Superior temporal gyrus (tissue), 1 donor: ENCODE measurements at regions not wholly inside any gene's neighbourhood (a gene's known extent, or its start where the extent isn't known, plus 50 kb on each side); places are given as distances from the start of the nearest gene placed in this dataset.
"Not testable (repeated sequence)": the region's sequence is repeated elsewhere in the genome, so short reads cannot be mapped to it uniquely, and the experiment has no call there.

Source experiments
- DNase-seq: peaks from one replicate; pipeline ENCODE4 v3.0.0-alpha.2; 2016; ENCODE audit errors: extremely low spot score

DNA sequence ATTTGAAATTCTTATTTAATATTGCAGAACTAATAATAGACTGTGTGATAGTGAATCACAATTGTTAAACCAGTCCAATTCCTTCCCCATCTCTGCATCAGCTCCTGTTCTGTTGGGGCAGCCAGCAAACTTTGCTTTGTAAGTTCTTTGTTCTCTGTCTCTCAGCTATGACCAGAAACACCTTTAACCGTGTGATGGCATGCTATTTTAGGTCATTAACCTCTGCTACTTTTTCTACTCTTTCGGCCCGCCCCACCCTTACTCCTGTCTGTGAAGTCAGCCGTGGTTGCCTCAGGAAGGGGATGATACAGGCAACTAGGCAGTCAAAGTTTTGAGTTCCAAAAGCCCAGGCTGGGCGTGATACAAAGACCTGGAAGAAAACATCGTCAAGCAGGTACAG, 51.3 kb upstream of the EGFL6 start:
- DNase-seq, result no peak

DNA sequence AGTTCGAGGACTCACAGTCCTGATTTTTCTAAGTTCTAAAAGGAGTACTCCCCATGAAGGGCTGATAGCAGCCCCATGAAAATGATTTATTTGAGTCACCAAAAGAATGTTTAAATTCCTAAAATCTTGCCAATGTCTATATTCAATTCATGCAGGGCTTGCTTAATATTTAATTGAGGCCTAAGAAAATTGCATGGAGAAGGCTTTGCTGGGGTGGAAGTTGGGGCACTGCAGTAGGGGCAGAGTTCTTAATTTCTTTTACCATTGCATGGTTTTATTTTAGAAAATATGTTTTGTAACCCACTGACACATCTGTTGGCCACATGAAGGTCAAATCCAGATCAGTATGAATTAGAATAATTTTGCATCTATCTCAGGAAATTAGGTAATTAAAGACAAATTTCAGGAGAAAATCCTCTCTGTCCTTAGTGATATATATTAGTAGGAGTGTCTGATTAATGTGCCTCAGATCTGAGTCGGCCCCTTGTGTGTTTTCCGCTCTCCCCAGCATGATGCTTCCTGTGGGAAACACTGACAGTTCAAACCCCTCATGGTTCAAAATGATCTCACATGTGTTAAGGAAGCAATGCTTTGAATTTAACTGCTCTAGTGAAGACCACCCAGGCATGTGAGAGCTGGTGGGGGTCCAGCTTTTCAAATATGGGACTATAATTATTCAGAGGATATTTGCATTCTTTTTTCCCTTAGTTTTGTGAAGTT, 54.0 kb upstream of the EGFL6 start:
- DNase-seq, result no peak

DNA sequence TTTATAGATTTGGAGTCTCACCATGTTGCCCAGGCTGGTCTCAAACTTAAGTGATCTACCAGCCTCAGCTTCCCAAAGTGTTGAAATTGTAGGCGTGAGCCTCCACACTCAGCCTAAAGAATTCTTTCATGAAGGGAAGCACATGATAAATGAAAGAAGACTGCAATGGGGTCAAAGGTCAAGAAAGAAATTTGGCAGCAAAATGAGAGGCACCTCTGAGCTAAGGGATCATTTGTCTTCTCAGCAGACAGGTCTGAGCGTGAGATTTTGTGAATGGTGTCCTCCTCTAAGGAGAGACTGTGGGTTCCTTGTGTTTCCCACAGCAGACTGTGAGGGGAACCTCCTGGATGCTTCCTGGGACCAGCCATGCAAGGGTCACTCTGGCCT, 57.5 kb upstream of the EGFL6 start:
- DNase-seq, result no peak

DNA sequence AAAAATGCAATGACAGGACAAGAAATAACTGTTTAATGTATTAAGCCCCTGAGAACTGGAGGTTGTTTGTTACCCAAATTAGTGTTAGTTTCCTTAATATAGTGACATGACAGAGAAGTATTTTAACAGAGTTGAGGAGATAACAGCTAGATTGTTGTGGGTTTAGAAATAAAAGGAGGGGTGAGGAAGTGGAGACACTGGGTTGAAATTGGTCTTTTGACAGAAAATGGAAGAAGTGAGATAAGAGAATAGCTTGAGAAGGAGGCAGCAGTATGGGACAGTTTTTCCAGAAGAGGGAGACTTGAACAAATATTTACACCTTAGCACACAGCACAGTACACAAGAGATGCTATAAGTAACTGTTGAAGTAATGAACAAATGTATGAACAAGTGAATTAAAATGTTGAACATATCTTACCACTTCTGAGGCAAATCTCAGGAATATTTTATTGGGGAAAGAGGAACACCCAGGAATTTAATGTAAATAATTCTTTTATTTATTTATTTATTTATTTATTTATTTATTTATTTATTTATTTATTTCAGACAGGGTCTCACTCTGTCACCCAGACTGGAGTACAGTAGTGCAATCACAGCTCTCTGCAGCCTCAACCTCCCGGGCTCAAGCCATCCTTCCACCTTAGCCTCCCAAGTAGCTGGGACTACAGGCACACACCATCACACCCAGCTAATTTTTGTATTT, 58.0 kb upstream of the EGFL6 start:
- DNase-seq, result no peak

DNA sequence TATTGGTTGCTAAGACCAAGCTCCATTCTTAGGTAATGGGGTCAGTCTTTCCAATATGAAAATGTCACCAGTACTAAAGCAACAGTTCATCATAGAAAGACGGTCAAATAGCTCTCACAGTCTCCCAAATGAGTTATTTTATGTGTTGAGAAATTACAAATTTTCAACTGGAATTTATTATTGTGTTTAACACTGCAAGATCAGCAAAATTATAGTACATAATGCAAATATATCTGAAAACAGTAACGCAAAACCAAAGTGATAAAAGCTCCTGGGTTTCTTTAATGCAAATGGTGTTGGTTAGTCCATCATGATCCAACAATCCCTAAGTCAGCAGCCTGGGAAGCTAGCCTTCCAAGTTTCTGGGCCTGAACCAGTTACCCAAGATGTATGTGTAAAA, 61.5 kb upstream of the EGFL6 start:
- DNase-seq, result no peak

DNA sequence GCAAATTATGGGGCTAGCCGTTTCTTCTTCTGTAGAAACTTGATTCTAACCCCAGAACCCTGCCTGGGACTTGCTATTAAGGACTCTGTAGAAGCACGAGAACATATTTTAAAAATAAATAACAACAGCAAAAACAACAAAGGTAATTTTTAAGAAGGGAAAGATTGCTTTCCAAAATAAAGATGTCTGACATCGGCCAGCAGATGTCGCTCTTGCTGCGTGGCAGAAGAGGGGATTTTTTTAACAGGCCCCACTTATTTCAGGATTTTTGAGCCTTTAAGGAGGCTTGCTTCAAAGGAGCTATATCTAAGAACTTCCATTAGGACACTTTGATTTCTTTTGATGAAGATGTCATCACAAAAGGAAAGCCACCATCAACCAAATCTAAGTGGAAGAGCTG, 62.8 kb upstream of the EGFL6 start:
- peak; percentile 38 for DNase-seq

DNA sequence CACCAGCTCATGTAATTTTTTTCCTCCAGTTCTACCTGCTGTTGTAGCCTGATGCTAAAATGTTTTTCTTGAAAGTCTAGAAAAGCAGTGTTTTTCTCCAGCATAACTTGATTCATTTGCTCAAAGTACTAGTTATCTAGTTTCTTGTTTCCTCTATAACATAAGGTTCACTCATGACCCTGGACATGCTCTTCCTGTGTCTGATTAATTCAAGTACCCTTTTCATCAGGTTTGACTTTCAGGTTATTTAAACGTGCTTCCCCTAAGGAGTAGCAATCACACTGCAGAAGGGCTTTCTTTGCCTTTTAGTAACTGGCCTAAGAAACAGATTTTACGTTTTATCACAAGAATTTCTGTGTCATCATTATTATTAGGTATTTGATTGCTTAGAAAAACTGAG, 66.8 kb upstream of the EGFL6 start:
- DNase-seq, result no peak

DNA sequence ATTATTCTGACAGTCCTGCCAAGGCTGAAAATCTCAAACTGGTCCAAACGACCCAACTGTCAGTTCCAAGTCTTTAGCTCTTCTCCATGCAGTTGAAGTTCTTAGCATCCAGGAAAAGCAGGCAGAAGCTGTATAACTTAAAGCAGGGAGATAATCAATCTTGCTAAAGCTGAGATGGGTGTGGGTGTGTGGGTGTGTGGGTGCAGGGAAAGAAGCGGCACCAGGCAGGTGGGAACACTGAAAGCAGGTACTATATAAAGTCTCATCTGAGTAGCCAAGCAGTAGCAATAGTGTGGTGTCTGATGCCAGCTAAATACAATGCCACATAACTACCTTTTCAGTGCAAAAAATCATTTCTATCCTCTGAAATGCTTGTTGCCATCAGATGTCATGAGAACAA, 69.7 kb upstream of the EGFL6 start:
- DNase-seq, result no peak

DNA sequence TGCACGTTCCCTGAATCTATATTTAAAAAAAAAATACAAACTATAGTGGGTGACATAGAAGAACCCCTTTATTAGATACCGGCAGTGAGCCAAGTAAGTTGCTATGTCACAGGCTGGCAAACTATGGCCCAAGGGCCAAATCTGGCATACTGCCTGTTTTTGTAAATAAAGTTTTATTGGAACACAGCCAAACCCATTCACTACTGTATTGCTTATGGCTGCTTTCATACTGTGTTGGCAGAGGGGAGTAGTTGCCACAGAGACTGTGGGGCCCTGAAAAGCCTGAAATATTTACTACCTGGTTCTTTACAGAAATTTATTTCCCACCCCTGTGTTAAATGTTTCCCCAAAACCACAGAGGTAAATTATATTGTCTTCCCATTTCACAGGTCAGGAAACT, 71.2 kb upstream of the EGFL6 start:
- DNase-seq, result no peak

DNA sequence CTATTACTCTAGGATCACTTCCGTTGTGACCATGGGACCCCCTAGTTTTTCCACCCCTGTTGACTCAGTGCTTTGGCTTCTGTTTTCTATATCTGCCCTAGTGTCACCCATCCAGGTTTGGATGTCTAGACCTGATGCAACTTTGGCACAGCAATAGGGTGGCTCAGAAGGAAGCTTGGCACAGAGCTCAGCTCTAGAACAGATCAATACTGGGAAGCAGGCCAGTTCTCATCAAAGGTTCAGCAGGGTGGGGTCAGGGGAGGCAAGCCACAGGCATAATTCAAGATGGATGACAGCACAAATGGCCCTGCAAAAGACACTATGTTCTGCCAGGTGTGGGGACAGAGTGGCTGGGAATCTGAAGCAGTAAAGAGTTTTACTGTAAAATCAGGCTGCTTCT, 74.2 kb upstream of the EGFL6 start:
- DNase-seq, result no peak

DNA sequence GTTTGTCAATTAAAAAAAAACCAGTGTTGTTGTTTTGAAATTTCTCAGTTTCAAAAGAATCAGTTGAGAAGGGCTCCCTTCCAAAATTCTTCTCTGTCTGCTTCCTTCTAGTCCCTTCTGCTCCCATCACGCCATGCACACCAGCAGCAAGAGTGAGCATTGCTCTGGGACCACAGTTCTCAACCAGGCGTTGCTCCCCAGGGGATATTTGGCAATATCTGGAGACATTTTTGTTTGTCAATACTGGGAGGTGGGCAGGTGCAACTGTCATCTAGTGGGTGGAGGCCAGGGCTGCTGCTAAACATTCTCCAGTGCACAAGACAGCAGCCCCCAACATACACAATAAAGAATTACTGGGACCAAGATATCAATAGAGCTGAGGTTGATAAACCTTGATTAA, 74.8 kb upstream of the EGFL6 start:
- no peak for DNase-seq

DNA sequence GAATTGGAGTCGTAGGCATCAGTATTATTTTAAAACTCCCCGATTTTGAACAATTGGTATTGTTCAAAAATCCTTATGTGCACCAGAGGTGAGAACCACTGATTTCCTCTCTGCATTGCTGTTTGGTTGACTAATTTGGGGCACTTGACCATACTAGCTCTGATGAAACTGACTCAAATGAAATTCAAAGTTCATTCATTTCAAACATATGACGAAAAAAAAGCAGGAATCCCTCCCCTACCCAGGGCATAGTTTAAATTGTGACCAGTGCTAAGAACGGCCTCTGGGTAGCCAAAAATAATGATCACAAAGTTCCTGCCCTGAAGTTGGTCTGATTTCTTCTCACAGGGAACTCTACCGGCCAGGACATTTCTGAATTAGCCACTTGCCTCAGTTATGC, 75.7 kb upstream of the EGFL6 start:
- DNase-seq, result no peak

DNA sequence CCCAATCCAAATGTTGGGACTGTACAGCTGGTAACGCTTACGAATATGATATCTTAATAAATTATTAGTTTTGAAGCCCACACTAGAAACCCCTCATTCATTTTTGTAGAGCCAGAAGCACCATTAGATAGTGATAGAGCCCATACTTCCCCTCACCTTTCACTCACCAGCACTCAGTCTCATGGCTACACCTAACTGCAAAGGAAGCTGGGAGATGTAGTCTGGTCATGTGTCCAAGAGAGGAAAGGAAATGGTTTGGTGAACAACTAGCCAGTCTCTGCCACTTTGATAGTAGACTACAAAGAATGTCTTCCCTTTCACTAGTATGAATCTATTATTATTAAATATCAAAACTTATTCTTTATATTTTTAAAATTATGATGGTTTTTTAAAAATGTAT, 77.1 kb upstream of the EGFL6 start:
- DNase-seq, result no peak

DNA sequence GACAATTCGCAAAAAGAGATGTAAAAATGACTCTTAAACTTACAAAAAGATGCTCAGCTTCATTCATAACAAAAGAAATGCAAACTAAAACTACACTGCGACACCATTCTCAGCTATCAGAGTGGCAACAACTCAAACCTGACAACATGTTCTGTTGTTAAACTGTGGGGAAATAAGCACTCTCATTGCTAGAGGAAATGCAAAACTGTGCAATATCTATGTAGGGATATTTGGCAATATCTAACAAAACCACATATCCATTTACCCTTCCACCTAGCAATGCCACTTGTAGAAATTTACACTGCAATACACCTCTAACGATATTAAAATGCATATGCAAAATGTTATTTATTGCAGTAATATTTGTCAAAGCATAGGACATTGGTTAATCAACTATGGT, 78.3 kb upstream of the EGFL6 start:
- DNase-seq, result no peak

DNA sequence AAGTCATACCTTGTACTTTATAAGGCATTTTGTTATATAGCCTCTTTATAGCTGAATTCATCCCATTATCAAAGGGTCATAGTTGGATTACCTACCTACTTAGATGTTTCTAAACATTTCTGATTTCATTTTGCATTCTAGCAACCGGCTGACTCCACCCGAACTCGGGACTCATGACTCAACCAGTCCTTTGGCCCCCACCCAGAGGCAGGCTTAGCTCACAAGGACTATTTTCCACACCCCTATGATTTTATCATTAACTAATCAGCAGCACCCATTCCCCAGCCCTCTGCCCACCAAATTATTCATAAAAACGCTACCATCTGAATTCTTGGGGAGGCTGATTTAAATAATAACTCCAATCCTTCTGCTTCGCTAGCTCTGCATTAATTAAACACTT, 79.9 kb upstream of the EGFL6 start:
- DNase-seq, result no peak

DNA sequence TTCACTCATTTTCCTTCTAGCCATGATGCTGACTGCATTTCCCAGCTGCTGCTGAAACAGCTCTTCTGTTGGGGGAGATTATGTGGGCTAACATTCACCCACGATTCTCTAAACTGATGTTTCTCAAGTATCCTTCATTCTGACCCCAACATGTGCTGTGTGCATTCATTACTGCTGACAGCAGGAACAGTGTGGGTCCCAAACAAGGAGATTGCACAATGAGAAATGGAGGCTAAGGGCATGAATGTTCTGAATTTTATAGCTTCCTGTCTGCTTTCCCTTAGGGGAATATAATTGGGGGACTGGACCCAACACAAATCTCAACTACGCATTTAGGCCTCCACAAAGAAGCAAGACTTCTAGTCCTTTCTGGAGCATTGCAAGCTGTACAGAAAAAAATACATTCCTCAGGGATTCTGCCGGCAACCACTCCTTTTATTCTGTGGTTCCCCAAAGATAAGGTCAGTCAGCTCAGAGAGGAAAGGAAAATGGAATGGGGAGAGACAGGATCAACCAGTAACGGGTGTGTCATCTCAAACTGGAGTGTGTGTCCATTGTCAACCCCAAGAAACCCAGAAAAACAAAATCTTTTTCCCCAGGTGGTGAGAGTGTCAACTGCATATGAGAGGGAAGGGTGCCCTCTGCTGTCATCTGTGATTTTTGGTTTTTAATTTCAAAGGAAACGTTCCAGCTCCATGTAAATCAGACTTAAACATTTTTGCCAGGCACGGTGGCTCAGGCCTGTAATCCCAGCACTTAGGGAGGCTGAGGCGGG, 81.5 kb upstream of the EGFL6 start:
- DNase-seq, result peak; percentile 80

DNA sequence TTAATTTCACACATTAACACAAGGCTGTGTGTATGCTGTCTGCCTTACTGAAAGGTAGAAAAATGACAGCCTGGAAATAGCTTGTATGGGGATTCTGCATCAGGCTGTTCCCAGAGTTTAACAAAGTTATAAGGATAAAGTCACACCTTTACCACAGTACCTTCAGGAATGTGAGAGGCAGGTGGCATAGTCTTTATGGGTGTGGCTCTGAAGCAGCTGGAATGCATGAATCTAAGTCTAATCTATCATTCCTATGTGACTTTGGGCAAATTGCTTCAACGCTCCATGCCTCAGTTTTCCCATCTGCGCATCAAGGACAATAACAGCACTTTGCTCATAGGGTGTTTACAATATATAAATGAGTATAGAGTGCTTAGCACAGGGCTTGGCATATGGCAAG, 84.2 kb upstream of the EGFL6 start:
- no peak for DNase-seq

DNA sequence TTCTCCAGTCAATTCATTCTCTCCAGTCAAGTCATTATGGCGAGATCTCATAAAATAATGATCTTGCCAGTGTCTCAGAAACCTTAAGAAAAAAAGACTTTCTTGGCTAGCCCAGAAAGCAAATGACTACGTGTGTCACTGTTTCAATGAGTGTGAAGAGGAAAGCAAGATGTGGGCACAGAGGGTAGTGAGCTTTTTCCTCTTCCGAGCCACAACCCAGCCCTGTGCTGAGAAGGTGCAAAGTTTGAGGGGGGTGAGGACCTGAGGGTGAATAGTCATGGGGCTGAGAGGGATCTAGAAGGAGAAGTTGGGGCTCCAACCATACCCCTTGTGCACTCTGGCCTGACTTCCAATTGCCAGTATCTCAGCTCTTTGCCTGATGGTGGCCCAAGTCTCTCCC, 85.6 kb upstream of the EGFL6 start:
- DNase-seq, result no peak

DNA sequence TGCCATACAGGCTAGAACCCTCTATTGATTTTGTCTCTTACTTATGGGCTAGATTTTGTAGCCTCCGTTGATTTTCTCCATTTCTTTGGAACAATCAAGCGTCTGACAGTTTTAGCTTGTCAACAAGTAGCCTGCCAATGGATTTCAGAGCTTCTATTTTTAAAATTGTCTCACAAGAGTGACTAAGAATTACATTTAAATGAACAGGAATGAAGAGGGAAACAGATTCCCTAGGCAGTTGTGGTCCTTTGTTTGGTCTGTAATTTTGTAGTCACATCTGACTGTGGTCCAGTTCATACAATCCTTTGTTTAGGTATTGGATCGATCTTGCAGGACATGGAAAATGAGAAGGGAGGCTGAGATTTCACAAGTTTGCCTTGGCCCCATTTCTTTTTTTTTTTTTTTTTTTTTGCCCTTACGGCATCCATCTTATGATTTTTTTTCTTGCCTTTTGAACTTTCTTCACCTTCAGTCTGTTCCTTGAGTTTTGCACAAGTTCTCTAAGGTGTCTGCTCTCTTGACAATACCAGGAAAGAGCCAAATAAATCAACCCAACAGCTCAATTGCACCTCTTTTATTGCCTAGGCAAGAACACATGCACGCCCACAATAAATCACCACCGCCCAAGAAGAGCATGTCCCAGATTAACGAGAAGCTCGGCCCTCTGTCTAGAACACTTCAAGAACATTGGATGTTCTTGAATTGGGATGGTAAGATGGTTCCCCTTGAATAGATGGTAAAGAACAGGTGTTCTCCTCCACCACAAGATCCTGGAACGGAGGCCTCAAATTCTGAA, 86.5 kb upstream of the EGFL6 start:
- DNase-seq, result peak; percentile 16

DNA sequence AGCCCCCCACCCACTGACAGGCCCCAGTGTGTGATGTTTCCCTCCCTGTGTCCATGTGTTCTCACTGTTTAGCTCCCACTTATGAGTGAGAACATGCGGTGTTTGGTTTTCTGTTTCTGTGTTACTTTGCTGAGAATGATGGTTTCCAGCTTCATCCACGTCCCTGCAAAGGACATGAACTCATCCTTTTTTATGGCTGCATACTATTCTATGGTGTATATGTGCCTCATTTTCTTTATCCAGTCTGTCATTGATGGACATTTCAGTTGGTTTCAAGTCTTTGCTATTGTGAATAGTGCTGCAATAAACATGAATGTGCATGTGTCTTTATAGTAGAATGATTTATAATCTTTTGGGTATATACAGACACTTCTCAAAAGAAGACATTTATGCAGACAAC, 88.6 kb upstream of the EGFL6 start:
- not testable (repeated sequence) for DNase-seq

DNA sequence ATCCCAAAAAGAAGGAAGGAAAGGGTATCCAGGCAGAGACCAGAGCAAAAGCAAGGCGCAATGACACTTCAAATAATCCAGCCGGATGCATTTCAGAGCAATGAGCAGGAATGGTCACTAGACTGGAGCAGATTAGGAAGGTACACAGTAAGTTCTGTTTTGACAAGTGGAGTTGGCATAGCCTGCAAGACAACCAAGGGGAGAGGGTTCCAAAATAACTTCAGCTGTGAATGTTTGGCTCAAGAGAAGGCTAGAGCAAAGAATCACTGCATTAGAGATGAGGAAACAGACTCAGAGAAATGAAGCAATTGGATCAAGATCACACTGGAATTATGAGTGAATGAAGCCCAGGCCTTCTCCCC, 90.0 kb upstream of the EGFL6 start:
- DNase-seq, result no peak

DNA sequence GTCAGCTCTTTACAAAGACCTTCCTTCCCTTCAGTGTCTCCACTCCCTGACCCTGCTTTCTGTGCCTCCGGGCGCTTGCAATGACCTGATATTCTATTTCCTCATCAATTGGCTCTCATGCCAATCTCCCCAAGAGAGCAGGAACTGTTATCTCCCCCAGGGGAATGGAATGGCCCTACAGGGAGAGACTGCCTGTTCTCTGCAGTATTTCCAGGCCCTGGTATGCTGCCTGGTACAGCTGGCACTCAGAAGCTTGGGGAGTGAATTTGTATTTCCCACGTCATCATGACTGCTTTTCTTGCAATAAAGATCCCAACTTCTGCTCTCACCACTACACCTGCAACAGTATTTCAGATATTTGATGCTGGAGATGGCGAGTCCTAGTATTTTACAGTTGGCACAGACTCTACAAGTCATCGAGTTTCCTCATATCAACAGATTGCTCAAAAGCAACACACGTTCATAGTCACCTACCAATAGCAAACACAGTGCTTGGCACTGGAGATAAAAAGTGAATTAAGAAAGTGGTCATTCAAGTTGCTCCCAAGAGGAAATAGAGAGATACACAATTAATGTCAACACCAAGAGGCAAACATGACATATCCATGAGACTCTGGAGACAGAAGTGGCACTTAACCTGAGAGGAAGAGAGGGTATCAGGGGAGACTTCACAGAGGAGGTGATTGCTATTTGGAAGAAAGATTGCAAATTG, 90.5 kb upstream of the EGFL6 start:
- no peak for DNase-seq
